ENCODE measurements at regions not wholly inside any gene's neighbourhood (a gene's known extent, or its start where the extent isn't known, plus 50 kb on each side); places are given as distances from the start of the nearest gene placed in this dataset.

- TF ChIP-seq ZNF318 (IDR thresholded peaks at IDR 0.05; ENCODE audit: borderline replicate concordance in 1 of 2, low read depth in 1 of 2), result no peak
- no peak for TF ChIP-seq NFRKB (IDR thresholded peaks at IDR 0.05; ENCODE audit: low read depth)
These were observed 516.4 kb downstream of the GRIN2A start (continued) for GRCh38 chr16:9665851-9666271.
